ENCODE measurements at regions not wholly inside any gene's neighbourhood (a gene's known extent, or its start where the extent isn't known, plus 50 kb on each side); places are given as distances from the start of the nearest gene placed in this dataset.

DNA sequence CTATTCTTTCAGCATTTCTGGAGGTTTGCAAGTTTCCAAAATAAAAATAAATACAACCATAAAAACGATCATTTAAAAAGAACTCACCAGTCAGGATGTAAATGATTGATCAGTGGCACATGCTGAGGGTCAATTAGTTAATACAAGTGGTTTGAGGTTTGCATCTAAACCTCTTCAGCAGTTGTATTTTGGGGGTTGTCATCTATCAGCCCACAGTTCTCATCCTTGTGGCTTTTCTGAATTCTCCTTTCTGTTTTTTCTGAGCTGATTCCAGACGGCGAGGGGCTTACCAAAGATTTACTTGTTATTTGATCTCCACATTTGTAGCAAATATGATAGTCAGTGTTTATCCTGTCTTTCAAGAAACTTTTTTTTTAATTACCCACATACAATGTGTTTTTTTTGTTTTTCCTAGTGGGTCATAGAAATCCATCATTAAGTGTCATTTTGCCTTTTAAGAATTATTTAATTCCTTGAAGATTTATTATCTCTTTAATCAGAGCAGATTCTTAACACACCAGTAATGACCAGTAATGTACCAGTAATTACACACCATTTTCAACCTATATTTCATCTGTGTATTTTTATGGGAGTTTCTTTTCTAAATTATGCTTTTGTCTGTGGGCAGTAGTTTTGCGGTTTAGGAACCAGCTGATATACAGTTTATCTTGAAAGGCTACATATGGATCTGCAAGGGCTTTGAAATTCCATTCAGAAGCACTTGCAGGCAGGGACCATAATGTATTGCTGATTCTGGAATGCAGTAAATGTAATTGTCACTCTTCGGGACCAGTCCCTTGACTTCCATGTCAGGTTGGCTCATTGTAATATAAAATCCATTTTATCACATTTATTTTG, 56.3 kb upstream of the DAAM1 start:
- TF ChIP-seq ZBTB33 (IDR thresholded peaks at IDR 0.05) (no peak), ZNF274 (IDR thresholded peaks at IDR 0.05; ENCODE audit: insufficient read depth, insufficient read length) (no peak), KDM1A (IDR thresholded peaks at IDR 0.05; ENCODE audit: borderline replicate concordance) (no peak), MYC (IDR thresholded peaks at IDR 0.05; ENCODE audit: insufficient read depth, insufficient read length, insufficient replicate concordance, low read length, severe bottlenecking) (no peak), EZH2 (IDR thresholded peaks at IDR 0.05; ENCODE audit: borderline replicate concordance, control insufficient read depth, low read depth, low read length) (no peak), RFX5 (IDR thresholded peaks at IDR 0.05; ENCODE audit: low read depth, low read length) (no peak), POLR2AphosphoS2 (IDR thresholded peaks at IDR 0.05; ENCODE audit: low read depth, low read length) (no peak), TBL1XR1 (IDR thresholded peaks at IDR 0.05; ENCODE audit: low read depth, low read length) (no peak; the same call in 1 of the 2 replicates)
- TF ChIP-seq, protein P1, sequence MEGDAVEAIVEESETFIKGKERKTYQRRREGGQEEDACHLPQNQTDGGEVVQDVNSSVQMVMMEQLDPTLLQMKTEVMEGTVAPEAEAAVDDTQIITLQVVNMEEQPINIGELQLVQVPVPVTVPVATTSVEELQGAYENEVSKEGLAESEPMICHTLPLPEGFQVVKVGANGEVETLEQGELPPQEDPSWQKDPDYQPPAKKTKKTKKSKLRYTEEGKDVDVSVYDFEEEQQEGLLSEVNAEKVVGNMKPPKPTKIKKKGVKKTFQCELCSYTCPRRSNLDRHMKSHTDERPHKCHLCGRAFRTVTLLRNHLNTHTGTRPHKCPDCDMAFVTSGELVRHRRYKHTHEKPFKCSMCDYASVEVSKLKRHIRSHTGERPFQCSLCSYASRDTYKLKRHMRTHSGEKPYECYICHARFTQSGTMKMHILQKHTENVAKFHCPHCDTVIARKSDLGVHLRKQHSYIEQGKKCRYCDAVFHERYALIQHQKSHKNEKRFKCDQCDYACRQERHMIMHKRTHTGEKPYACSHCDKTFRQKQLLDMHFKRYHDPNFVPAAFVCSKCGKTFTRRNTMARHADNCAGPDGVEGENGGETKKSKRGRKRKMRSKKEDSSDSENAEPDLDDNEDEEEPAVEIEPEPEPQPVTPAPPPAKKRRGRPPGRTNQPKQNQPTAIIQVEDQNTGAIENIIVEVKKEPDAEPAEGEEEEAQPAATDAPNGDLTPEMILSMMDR (IDR thresholded peaks at IDR 0.05 in 2 of 3, conservative IDR thresholded peaks at IDR 0.05 in 1 of 3; ENCODE audit: control insufficient read depth in 2 of 3, extremely low read depth in 1 of 3, insufficient read depth in 1 of 3, low read depth in 3 of 3, low read length in 3 of 3): no peak

All from GM12878 (cell line).